HFFc6 (cell line): ENCODE measurements at regions not wholly inside any gene's neighbourhood (a gene's known extent, or its start where the extent isn't known, plus 50 kb on each side); places are given as distances from the start of the nearest gene placed in this dataset.

ENCODE experiments used
- DNase-seq: peaks from one replicate; pipeline ENCODE4 v3.0.0-alpha.2; 2018
- H3K27ac Mint-ChIP-seq: 2 replicates; pipeline ENCODE4 v1.8.0; 2020; ENCODE audit warnings: mild to moderate bottlenecking, mixed read lengths
- H3K27me3 Mint-ChIP-seq: 2 replicates; pipeline ENCODE4 v1.8.0; 2021; ENCODE audit warnings: mild to moderate bottlenecking, moderate library complexity, mixed read lengths; ENCODE audit not compliant: insufficient read depth
- H3K36me3 Mint-ChIP-seq: 2 replicates; pipeline ENCODE4 v1.8.0; 2021; ENCODE audit warnings: low read depth, mixed read lengths
- H3K4me1 Mint-ChIP-seq: 2 replicates; pipeline ENCODE4 v1.8.0; 2020; ENCODE audit warnings: low read depth, mixed read lengths
- H3K4me3 Mint-ChIP-seq: 2 replicates; pipeline ENCODE4 v1.8.0; 2020; ENCODE audit warnings: mild to moderate bottlenecking, moderate library complexity, mixed read lengths
- H3K9me3 Mint-ChIP-seq: 2 replicates; pipeline ENCODE4 v1.8.0; 2020; ENCODE audit warnings: mild to moderate bottlenecking, mixed read lengths
- TF ChIP-seq, protein P1 (sequence below): fragments of 200-600 bp; sonication (generic); IDR thresholded peaks from 2 replicates; pipeline ENCODE4 v1.5.0; 2021; ENCODE audit warnings: antibody characterized with exemption, mild to moderate bottlenecking

DNA sequence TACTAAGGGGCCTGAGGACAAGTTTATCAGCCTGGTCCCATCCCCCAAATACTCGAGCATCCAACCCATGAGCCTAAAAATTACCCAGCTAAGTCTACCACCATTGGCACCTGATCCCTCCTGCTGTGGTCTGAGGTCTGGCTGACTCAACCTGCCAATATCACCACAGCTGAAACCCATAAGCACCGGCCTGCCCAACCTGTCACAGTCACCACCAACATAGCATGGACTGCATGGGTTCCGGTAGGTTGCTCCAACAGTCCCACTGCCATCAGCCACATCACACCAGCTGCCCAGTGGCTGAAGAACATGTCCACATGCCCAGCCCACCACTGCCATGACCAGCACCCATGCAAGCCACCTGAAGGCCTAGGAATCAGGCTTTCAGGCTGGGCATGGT, 495.0 kb downstream of the PRELID2 start:
- TF ChIP-seq, protein P1, sequence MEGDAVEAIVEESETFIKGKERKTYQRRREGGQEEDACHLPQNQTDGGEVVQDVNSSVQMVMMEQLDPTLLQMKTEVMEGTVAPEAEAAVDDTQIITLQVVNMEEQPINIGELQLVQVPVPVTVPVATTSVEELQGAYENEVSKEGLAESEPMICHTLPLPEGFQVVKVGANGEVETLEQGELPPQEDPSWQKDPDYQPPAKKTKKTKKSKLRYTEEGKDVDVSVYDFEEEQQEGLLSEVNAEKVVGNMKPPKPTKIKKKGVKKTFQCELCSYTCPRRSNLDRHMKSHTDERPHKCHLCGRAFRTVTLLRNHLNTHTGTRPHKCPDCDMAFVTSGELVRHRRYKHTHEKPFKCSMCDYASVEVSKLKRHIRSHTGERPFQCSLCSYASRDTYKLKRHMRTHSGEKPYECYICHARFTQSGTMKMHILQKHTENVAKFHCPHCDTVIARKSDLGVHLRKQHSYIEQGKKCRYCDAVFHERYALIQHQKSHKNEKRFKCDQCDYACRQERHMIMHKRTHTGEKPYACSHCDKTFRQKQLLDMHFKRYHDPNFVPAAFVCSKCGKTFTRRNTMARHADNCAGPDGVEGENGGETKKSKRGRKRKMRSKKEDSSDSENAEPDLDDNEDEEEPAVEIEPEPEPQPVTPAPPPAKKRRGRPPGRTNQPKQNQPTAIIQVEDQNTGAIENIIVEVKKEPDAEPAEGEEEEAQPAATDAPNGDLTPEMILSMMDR = no peak
- H3K36me3 Mint-ChIP-seq = peaks cover 36% of the 10 kb centered on the region
- no peaks in the 10 kb centered on the region; the same call in 1 of the 2 replicates for H3K27me3 Mint-ChIP-seq
- H3K4me1 Mint-ChIP-seq = peaks cover 20% of the 10 kb centered on the region
- peaks cover 24% of the 10 kb centered on the region for H3K9me3 Mint-ChIP-seq
- no peak overlapping the region for H3K27ac Mint-ChIP-seq
- DNase-seq = no peak
- no peak overlapping the region for H3K4me3 Mint-ChIP-seq

GRCh38 chr5:145324767-145325479, 510.2 kb downstream of the PRELID2 start:
- Mint-ChIP-seq H3K4me3 (no peak overlapping the region), H3K9me3 (peaks cover 4% of the 10 kb centered on the region; the same call in 1 of the 2 replicates), H3K27me3 (no peaks in the 10 kb centered on the region), H3K36me3 (peaks cover 4% of the 10 kb centered on the region; the same call in 1 of the 2 replicates), H3K27ac (peak overlapping the region; percentile 19; the same call in 1 of the 2 replicates), H3K4me1 (peaks cover 23% of the 10 kb centered on the region)
- peak; percentile 9 for DNase-seq
- TF ChIP-seq, protein P1 = no peak

DNA sequence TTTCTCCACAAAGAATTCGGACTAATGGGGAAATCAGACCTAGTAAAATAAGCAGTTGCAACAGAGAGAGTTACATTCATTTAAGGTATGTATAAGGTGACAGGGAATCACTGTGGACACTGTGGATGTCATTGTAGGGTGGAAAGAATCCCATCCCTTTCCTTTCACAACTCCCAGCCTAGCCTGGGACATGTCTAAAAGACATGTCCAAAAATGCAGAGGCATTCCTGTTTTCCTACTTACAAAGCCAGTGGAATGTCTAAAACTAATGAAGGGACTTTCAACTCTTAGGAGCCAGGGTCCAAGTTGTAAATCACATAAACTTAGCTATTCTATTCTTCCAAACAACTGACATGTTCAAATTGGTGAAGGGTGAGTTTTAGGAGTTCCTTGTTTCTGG, 511.0 kb downstream of the PRELID2 start:
- Mint-ChIP-seq H3K36me3 (peaks cover 4% of the 10 kb centered on the region; the same call in 1 of the 2 replicates), H3K9me3 (peaks cover 4% of the 10 kb centered on the region; the same call in 1 of the 2 replicates), H3K27me3 (no peaks in the 10 kb centered on the region), H3K27ac (peak overlapping the region; percentile 19), H3K4me3 (no peak overlapping the region), H3K4me1 (peaks cover 23% of the 10 kb centered on the region)
- DNase-seq = peak; percentile 1
- TF ChIP-seq, protein P1 = no peak

DNA sequence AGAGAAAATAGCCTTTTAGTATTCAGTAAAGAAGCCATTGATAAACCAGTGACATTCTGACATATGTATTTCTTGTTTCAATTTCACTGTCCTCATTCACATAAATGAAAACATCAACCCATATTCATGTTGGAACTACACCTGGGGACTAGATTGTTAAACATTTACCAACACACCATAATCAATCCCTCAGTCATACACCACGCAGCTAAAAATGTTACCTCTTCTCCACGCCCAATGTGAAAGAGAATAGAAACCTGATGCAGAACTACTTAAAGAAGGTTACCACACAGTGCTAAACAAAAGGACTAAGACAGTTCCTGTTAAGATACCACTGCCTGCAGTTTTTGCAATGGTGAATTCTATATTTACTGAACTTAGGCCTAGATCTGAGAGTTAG, 518.9 kb downstream of the PRELID2 start:
- no peak overlapping the region for H3K27ac Mint-ChIP-seq
- no peak overlapping the region for H3K4me3 Mint-ChIP-seq
- TF ChIP-seq, protein P1 = no peak
- no peaks in the 10 kb centered on the region; the same call in 1 of the 2 replicates for H3K4me1 Mint-ChIP-seq
- no peaks in the 10 kb centered on the region; the same call in 1 of the 2 replicates for H3K27me3 Mint-ChIP-seq
- no peaks in the 10 kb centered on the region for H3K9me3 Mint-ChIP-seq
- H3K36me3 Mint-ChIP-seq = no peaks in the 10 kb centered on the region
- DNase-seq = no peak

- H3K36me3 Mint-ChIP-seq = no peaks in the 10 kb centered on the region
- TF ChIP-seq, protein P1 = no peak
- no peaks in the 10 kb centered on the region for H3K9me3 Mint-ChIP-seq
- H3K27ac Mint-ChIP-seq = no peak overlapping the region
- H3K4me3 Mint-ChIP-seq = no peak overlapping the region
- no peaks in the 10 kb centered on the region for H3K4me1 Mint-ChIP-seq
- H3K27me3 Mint-ChIP-seq = no peaks in the 10 kb centered on the region
- DNase-seq = no peak
These were observed 527.2 kb downstream of the PRELID2 start for GRCh38 chr5:145307866-145308382.
